CD8-positive, alpha-beta memory T cell (primary cell): ENCODE measurements at regions not wholly inside any gene's neighbourhood (a gene's known extent, or its start where the extent isn't known, plus 50 kb on each side); places are given as distances from the start of the nearest gene placed in this dataset.

Experiments
- CTCF ChIA-PET: fragments of 350-600 bp; sonication (Branson Sonifier 250); formaldehyde crosslinking; loops from one replicate; lab custom pipeline; 2021; ENCODE audit warnings: antibody characterized with exemption; lab: Charles Lee
- POLR2A ChIA-PET: fragments of 350-600 bp; sonication (Branson Sonifier 250); formaldehyde crosslinking; loops from one replicate; lab custom pipeline; 2021; ENCODE audit warnings: antibody characterized with exemption; lab: Charles Lee
- DNase-seq, 5 donors: peaks; one replicate each; pipeline versions ENCODE4 v3.0.0 to v3.0.0-alpha.2; 2020 to 2022; ENCODE audit warnings: mixed read lengths in 1 of 5
- H3K27ac ChIP-seq: one replicate; pipeline ENCODE4 v1.7.0; 2013; ENCODE audit warnings: low read depth, mild to moderate bottlenecking, low read length, moderate library complexity
- H3K27me3 ChIP-seq: 2 replicates; pipeline ENCODE4 v1.7.0; 2013; ENCODE audit warnings: low read length, mild to moderate bottlenecking; ENCODE audit not compliant: insufficient read depth, poor library complexity, severe bottlenecking
- H3K36me3 ChIP-seq: 2 replicates; pipeline ENCODE4 v1.7.0; 2013; ENCODE audit warnings: mild to moderate bottlenecking, low read length, moderate library complexity; ENCODE audit not compliant: insufficient read depth
- H3K4me1 ChIP-seq: 2 replicates; pipeline ENCODE4 v1.7.0; 2013; ENCODE audit warnings: mild to moderate bottlenecking, low read length, moderate library complexity; ENCODE audit not compliant: insufficient read depth
- H3K4me3 ChIP-seq: 2 replicates; pipeline ENCODE4 v1.7.0; 2013; ENCODE audit warnings: mild to moderate bottlenecking, low read length
- H3K9me3 ChIP-seq: 2 replicates; pipeline ENCODE4 v1.7.0; 2013; ENCODE audit warnings: mild to moderate bottlenecking, low read length
- H3K27ac Mint-ChIP-seq, 8 donors: one replicate each; pipeline ENCODE4 v1.8.0; 2020 to 2021; ENCODE audit warnings: mixed read lengths in 8 of 8, mild to moderate bottlenecking in 6 of 8, inconsistent platforms in 3 of 8, moderate library complexity in 3 of 8
- H3K27me3 Mint-ChIP-seq, 2 donors: one replicate each; pipeline ENCODE4 v1.8.0; 2020 to 2021; ENCODE audit warnings: mixed read lengths in 2 of 2, mild to moderate bottlenecking in 1 of 2, moderate library complexity in 1 of 2
- H3K36me3 Mint-ChIP-seq, 3 donors: one replicate each; pipeline ENCODE4 v1.8.0; 2020 to 2021; ENCODE audit warnings: mixed read lengths in 3 of 3, inconsistent platforms in 1 of 3, mild to moderate bottlenecking in 1 of 3
- H3K4me1 Mint-ChIP-seq, 3 donors: one replicate each; pipeline ENCODE4 v1.8.0; 2020 to 2021; ENCODE audit warnings: mixed read lengths in 3 of 3, inconsistent platforms in 1 of 3, mild to moderate bottlenecking in 1 of 3
- H3K4me3 Mint-ChIP-seq, 7 donors: one replicate each; pipeline ENCODE4 v1.8.0; 2020 to 2021; ENCODE audit warnings: mixed read lengths in 7 of 7, mild to moderate bottlenecking in 6 of 7, moderate library complexity in 4 of 7, inconsistent platforms in 2 of 7
- H3K9me3 Mint-ChIP-seq, 5 donors: one replicate each; pipeline ENCODE4 v1.8.0; 2020 to 2022; ENCODE audit warnings: mixed read lengths in 5 of 5, mild to moderate bottlenecking in 3 of 5, moderate library complexity in 2 of 5, inconsistent platforms in 1 of 5

GRCh38 chr22:27546157-27546935 lies 255.2 kb downstream of the MN1 start:
- Mint-ChIP-seq H3K27ac (no peak overlapping the region), H3K4me1 (no peaks in the 10 kb centered on the region), H3K27me3 (peaks cover 5 to 10% of the 10 kb centered on the region in 2 donors), H3K9me3 (no peaks in the 10 kb centered on the region), H3K4me3 (no peak overlapping the region), H3K36me3 (no peaks in the 10 kb centered on the region)
- no peak overlapping the region for H3K27ac ChIP-seq
- no peak for DNase-seq
- H3K4me1 ChIP-seq: no peaks in the 10 kb centered on the region
- CTCF ChIA-PET: no interaction called here
- H3K27me3 ChIP-seq: no peaks in the 10 kb centered on the region
- no peak overlapping the region for H3K4me3 ChIP-seq
- POLR2A ChIA-PET: no interaction called here
- H3K36me3 ChIP-seq: no peaks in the 10 kb centered on the region
- H3K9me3 ChIP-seq: no peaks in the 10 kb centered on the region

DNA sequence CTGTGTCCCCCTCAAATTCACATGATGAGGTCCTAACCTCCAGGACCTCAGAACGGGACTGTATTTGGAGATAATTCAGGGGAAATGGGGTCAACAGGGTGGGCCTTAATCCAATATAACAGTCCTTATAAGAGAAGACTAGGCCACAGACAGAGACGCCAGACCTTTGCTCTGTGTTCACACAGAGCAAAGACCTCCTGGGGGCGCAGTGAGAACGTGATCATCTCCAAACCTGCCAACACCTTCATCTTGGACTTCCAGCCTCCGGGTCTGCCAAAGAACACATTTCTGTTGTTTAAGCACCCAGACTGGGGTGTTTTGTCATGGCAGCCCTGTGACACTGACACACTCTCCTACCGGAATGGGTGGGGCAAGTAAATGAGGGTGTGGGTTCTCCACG lies 250.2 kb downstream of the MN1 start:
- H3K27ac ChIP-seq: no peak overlapping the region
- H3K27ac Mint-ChIP-seq: no peak overlapping the region
- CTCF ChIA-PET: no interaction called here
- no peaks in the 10 kb centered on the region for H3K27me3 ChIP-seq
- no peaks in the 10 kb centered on the region for H3K36me3 Mint-ChIP-seq
- H3K4me1 Mint-ChIP-seq: no peaks in the 10 kb centered on the region
- H3K4me3 Mint-ChIP-seq: peak overlapping the region in 1 of 7 donors; percentile 27
- H3K36me3 ChIP-seq: no peaks in the 10 kb centered on the region
- peaks cover 3 to 6% of the 10 kb centered on the region in 2 donors for H3K27me3 Mint-ChIP-seq
- no peak overlapping the region for H3K4me3 ChIP-seq
- H3K4me1 ChIP-seq: no peaks in the 10 kb centered on the region
- H3K9me3 ChIP-seq: no peaks in the 10 kb centered on the region
- POLR2A ChIA-PET: no interaction called here
- peak in 1 of 5 donors; percentile 1 for DNase-seq
- H3K9me3 Mint-ChIP-seq: peaks cover 0 to 4% (median 0%) of the 10 kb centered on the region in 5 donors

GRCh38 chr22:27552176-27552575 lies 249.4 kb downstream of the MN1 start:
- no peak overlapping the region for H3K27ac ChIP-seq
- H3K9me3 Mint-ChIP-seq: peaks cover 0 to 4% (median 0%) of the 10 kb centered on the region in 5 donors
- H3K4me3 ChIP-seq: no peak overlapping the region
- H3K36me3 ChIP-seq: no peaks in the 10 kb centered on the region
- H3K27ac Mint-ChIP-seq: no peak overlapping the region
- H3K27me3 ChIP-seq: no peaks in the 10 kb centered on the region
- ChIA-PET POLR2A (no interaction called here), CTCF (no interaction called here)
- no peaks in the 10 kb centered on the region for H3K4me1 ChIP-seq
- no peak for DNase-seq
- H3K27me3 Mint-ChIP-seq: peaks cover 3% of the 10 kb centered on the region in 2 donors
- no peaks in the 10 kb centered on the region for H3K36me3 Mint-ChIP-seq
- no peaks in the 10 kb centered on the region for H3K9me3 ChIP-seq
- no peaks in the 10 kb centered on the region for H3K4me1 Mint-ChIP-seq
- no peak overlapping the region for H3K4me3 Mint-ChIP-seq

DNA sequence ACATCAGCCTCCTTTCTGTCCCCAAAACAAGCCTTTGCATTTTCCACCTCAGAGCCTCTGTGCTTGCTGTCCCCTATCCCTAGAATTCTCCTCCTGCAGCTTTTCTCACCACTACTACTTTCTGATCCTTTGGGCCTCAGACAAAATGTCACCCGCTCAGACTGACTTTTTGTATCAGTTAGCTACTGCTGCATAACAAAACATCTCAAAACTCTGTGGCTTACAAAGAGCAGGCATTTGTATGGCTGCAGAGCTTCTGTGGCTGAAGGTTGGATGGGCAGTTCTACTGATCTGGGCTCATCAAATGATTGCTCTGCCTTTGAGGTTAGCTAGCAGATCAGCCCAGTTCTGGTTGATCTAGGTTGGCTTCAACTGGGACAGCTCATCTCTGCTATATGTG lies 248.7 kb downstream of the MN1 start:
- no peak overlapping the region for H3K4me3 Mint-ChIP-seq
- H3K9me3 Mint-ChIP-seq: peaks cover 0 to 4% (median 0%) of the 10 kb centered on the region in 5 donors
- H3K27me3 ChIP-seq: no peaks in the 10 kb centered on the region
- CTCF ChIA-PET: interaction anchor here (0.7 kb wide), 1 partner anchor 33 kb away, joined by 3 read pairs; no protein-coding TSS in a partner anchor
- no peaks in the 10 kb centered on the region for H3K4me1 Mint-ChIP-seq
- no peaks in the 10 kb centered on the region for H3K36me3 Mint-ChIP-seq
- no peak overlapping the region for H3K4me3 ChIP-seq
- no peaks in the 10 kb centered on the region for H3K36me3 ChIP-seq
- POLR2A ChIA-PET: no interaction called here
- H3K27ac Mint-ChIP-seq: no peak overlapping the region
- DNase-seq: no peak
- H3K9me3 ChIP-seq: no peaks in the 10 kb centered on the region
- no peaks in the 10 kb centered on the region for H3K4me1 ChIP-seq
- H3K27ac ChIP-seq: no peak overlapping the region
- H3K27me3 Mint-ChIP-seq: peaks cover 3% of the 10 kb centered on the region in 2 donors

DNA sequence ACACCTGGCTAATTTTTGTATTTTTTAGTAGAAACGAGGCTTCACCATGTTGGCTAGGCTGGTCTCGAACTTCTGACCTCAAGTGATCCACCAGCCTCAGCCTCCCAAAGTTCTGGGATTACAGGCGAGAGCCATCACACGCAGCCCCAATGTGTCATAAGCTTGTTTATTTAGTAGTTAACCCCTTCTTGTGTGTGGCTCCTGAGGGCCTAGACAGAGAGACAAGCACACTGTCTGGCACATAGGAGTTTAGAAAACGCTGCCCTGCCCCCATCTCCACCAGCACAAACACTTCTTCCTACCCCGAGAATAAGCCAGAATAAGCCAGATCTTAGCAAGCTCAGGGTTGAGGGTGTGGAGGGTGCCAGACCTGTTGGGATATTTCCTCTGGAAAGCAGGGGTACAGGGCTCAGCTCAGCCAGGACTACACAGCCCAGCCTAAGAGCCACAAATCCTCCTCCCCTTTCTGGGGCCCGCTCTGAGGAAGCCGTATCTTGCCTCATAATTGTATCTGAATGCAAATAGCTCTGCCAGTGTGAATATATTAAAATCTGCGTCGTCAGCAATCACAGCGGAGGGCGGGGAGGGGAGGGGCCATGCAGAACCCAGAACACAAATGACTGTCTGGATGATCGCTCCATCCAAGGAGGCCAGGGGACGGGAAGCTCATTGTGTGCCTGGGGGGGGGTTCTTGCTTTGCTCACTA lies 247.3 kb downstream of the MN1 start:
- no peak overlapping the region for H3K4me3 Mint-ChIP-seq
- peaks cover 0 to 4% (median 0%) of the 10 kb centered on the region in 5 donors for H3K9me3 Mint-ChIP-seq
- DNase-seq: no peak
- H3K27me3 Mint-ChIP-seq: peaks cover 3 to 4% of the 10 kb centered on the region in 2 donors
- Histone ChIP-seq H3K27me3 (no peaks in the 10 kb centered on the region), H3K4me1 (no peaks in the 10 kb centered on the region), H3K4me3 (no peak overlapping the region), H3K36me3 (no peaks in the 10 kb centered on the region), H3K27ac (no peak overlapping the region), H3K9me3 (no peaks in the 10 kb centered on the region)
- ChIA-PET POLR2A (no interaction called here), CTCF (interaction anchor here (0.6 kb wide), 1 partner anchor 108 kb away, joined by 3 read pairs; no protein-coding TSS in a partner anchor)
- no peaks in the 10 kb centered on the region for H3K36me3 Mint-ChIP-seq
- no peak overlapping the region for H3K27ac Mint-ChIP-seq
- no peaks in the 10 kb centered on the region for H3K4me1 Mint-ChIP-seq

GRCh38 chr22:27554841-27555456 lies 246.6 kb downstream of the MN1 start:
- Histone ChIP-seq H3K36me3 (no peaks in the 10 kb centered on the region), H3K9me3 (no peaks in the 10 kb centered on the region), H3K27me3 (no peaks in the 10 kb centered on the region), H3K27ac (no peak overlapping the region), H3K4me1 (no peaks in the 10 kb centered on the region), H3K4me3 (no peak overlapping the region)
- Mint-ChIP-seq H3K4me1 (no peaks in the 10 kb centered on the region), H3K4me3 (no peak overlapping the region), H3K9me3 (peaks cover 0 to 4% (median 0%) of the 10 kb centered on the region in 5 donors), H3K27ac (no peak overlapping the region), H3K27me3 (peaks cover 3 to 5% of the 10 kb centered on the region in 2 donors), H3K36me3 (no peaks in the 10 kb centered on the region)
- POLR2A ChIA-PET: no interaction called here
- no peak for DNase-seq
- CTCF ChIA-PET: no interaction called here

DNA sequence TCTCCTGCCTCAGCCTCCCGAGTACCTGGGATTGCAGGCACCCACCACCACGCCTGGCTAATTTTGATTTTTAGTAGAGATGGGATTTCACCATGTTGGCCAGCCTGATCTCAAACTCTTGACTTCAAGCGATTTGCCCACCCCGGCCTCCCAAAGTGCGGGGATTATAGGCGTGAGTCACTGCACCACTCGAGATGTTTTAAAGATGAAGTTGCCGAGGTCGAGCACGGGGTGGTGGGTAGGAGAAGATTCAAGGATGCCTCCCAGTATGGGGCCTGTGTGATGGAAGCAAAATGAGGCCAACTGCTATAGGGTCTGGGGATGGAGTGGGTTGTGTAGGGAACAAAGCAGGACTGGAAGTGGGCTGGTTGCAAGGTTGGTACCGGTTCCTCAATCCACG lies 245.2 kb downstream of the MN1 start:
- Mint-ChIP-seq H3K27ac (no peak overlapping the region), H3K9me3 (peaks cover 0 to 4% (median 0%) of the 10 kb centered on the region in 5 donors), H3K36me3 (no peaks in the 10 kb centered on the region), H3K4me3 (no peak overlapping the region), H3K4me1 (no peaks in the 10 kb centered on the region), H3K27me3 (peaks cover 3 to 7% of the 10 kb centered on the region in 2 donors)
- Histone ChIP-seq H3K27ac (no peak overlapping the region), H3K9me3 (no peaks in the 10 kb centered on the region), H3K27me3 (no peaks in the 10 kb centered on the region), H3K4me3 (no peak overlapping the region), H3K4me1 (no peaks in the 10 kb centered on the region), H3K36me3 (no peaks in the 10 kb centered on the region)
- DNase-seq: no peak
- POLR2A ChIA-PET: no interaction called here
- CTCF ChIA-PET: no interaction called here
